SK-N-DZ (cell line): ENCODE measurements at regions not wholly inside any gene's neighbourhood (a gene's known extent, or its start where the extent isn't known, plus 50 kb on each side); places are given as distances from the start of the nearest gene placed in this dataset.
"Not testable (repeated sequence)": the region's sequence is repeated elsewhere in the genome, so short reads cannot be mapped to it uniquely, and the experiment has no call there.

Source experiments
- DNase-seq: peaks from one replicate; pipeline ENCODE4 v3.0.0-alpha.2; 2015; ENCODE audit warnings: low spot score

DNA sequence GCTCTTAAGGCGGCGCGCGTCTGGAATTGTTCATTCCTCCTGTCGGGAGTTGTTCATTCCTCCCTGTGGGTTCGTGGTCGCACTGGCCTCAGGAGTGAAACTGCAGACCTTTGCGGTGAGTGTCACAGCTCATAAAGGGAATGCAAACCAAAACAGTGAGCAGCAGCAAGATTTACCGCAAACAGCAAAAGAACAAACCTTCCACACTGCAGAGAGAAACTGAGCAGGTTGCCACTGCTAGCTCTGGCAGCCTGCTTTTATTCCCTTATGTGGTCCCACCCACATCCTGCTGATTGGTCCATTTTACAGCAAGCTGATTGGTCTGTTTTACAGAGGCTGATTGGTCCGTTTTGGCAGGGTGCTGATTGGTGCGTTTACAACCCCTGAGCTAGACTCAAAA is 1365.3 kb upstream of the WWC1 start:
- no peak for DNase-seq

DNA sequence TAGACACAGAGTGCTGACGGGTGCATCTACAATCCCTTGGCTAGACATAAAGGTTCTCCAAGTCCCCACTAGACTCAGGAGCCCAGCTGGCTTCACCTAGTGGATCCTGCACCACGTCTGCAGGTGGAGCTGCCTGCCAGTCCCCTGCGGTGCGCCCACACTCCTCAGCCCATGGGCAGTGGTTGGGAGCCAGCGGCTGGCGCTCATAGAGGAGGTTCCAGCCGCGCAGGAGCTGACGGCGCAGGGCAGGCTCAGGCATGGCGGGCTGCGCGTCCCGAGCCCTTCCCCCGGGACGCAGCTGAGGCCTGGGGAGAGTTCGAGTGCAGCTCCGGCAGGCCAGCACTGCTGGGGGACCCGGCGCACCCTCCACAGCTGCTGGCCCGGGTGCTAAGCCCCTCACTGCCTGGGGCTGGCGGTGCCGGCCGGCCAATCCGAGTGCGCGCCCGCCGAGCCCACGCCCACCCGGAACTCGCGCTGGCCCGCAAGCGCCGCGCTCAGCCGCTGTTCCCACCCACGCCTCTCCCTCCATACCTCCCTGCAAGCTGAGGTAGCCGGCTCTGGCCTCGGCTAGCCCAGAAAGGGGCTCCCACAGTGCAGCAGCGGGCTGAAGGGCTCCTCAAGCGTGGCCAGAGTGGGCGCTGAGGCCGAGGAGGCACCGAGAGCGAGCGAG is 1364.5 kb upstream of the WWC1 start:
- not testable (repeated sequence) for DNase-seq

DNA sequence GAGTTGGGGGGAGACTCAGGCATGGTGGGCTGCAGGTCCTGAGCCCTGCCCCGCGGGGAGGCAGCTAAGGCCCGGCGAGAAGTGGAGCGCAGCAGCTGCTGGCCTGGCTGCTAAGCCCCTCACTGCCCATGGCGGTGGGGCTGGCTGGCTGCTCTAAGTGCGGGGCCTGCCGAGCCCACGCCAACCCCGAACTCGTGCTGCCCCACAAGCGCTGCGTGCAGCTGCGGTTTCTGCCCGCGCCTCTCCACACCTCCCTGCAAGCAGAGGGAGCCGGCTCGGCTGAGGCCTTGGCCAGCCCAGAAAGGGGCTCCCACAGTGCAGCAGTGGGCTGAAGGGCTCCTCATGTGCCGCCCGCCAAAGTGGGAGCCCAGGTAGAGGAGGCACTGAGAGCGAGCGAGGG is 1355.1 kb upstream of the WWC1 start:
- DNase-seq: no peak

DNA sequence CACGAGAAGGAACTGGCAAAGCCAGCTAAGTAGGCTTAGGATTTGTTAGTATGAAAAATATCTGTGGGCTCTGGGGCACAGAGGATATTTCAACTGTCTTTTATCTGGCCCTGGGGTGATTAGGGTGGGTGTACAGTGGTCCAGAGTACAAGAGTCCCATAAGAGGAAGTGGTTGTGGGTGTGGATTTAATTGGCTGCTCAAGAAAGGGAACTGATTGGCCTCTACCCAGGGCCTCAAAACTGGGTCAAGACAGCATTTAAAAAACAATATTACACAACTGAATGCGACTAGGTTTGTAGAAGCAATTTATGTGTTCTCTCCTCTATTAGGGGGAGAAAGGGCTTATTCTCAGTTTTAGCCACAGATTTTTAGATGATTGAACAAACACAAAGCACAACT is 1353.4 kb upstream of the WWC1 start:
- DNase-seq: no peak

DNA sequence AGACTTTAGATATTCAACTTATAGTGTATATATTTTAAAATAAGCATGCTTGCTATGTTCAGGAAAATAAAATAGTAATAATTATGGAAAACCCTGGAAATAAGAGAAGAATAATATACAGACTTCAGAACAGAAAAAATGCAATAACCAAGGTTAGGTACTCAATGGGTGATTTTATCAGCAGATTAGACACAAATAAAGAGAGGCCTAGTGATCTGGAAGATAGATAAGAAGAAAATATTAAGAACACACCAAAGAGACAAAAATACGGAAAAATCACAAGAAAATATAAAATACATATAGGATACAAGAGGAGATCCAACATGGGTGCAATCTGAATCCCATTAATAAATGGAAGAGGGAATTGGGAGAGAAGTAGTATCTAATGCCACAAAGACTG is 1348.5 kb upstream of the WWC1 start:
- no peak for DNase-seq

DNA sequence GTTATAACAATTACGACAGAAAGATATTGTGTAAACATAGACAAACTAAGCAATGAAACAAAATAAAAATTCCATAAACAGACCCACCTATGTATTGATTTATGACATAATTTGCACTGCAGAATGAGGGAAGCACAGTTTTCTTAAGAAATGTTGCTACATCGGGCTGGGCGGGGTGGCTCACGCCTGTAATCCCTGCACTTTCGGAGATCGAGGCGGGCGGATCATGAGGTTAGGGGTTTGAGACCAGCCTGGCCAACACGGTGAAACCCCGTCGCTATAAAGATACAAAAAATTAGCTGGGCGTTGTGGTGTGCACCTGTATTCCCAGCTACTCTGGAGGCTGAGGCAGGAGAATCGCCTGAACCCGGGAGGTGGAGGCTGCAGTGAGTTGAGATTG is 1344.4 kb upstream of the WWC1 start:
- DNase-seq: no peak

DNA sequence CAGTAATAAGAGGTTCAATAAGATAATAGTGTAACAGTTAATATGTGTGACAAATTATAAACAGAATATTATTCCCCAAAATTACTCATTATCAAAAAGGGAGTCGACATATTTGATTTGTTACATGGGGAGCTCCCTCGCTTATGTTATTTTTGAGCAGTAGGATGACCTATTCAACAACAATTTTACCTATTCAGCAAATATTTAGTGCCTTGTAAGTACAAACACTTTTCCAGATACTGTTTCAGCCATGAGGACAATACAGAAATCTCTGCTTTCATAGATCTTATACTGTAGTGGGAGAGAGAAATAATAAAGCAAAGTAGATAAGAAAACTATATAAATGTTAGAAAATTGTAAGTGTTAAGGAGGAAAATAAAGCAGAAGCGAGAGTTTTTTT is 1342.8 kb upstream of the WWC1 start:
- DNase-seq: no peak

DNA sequence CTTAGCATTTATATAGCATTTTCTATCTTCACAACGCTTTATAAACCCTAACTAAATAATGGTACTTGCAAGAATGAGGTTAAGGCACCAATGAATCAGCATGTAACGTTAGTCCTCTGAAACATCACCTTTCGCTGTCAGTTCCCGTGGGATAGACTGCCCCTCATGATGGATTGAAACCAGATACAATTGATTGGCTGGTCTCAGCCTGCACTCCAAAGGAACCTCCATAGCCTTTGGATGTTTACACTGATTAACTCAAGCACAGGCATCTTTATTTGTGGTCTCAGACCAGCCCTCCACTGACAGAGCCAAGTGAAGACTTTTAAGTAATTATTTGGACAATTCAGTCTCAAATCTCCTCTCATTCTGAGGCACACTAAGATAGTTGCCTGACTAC is 1339.4 kb upstream of the WWC1 start:
- peak; percentile 9 for DNase-seq

DNA sequence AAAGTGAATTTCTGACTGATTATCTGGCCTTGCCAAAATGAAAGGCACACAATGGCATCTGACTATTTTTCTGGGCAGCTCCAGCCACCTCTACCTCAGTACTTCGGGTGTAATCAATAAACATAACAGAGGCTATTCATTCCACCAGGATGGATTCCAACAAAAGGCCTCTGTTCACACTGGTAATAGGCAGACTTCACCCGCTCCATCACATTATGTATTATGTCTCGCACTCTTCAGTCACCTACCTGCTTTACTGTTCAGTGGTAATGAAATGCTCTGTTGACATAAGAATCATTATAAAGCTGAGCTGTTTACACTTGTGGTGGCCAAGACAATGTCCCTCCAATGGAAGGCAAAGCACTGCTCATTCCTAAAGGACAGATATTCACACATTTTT is 1333.7 kb upstream of the WWC1 start:
- DNase-seq: no peak

DNA sequence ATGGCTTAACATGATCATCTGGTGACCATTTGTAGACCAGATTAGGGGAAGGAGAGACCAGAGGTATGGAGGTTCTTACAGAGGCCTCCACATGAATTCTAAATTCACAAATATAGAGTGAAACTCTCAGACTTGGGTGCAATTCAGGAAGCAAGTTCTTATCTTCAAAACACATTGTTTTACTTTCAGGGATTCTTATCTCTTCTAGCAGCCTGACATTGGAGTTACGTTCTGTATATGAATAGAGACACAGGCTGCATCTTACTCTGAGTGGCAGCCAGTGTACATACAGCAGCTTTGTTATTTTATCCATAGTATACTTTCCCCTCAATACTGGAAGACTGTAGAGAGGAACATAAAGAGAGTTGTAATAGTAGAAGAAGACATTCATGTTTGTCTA is 1331.7 kb upstream of the WWC1 start:
- no peak for DNase-seq

DNA sequence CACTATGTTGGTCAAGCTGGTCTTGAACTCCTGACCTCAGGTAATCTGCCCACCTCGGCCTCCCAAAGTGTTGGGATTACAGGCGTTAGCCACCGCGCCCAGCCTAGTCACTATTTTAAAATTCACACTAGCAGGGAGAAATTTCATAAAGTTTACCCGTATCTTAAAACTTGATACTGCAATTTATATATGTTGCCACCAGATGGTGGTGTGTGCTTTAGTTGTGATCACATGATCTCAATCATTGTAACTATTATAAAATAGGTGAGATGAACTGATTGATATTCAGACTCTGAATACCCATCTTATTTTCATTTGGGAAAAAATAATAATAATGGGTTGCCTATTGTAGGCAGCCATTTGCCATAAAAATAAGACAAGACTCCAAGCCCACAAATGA is 1330.4 kb upstream of the WWC1 start:
- no peak for DNase-seq

DNA sequence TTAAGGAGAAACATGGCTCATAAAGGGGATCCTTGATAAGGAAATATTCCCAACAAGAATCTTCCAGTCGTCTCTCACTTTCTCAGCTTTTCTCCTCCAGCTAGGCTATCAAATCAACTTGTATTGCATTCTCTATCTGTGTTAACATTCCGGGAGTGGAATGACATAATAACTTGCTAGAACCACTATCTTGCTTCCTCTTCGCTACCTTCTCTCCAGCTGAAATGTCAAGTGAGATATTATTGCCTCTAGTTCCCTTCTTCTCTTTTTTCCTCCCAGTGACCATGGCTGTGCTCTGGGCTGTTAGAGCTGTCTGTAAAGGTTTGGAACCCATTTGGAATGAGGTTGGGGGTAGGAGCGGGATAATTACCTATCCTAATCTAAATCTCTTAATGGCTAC is 1329.5 kb upstream of the WWC1 start:
- DNase-seq: no peak

DNA sequence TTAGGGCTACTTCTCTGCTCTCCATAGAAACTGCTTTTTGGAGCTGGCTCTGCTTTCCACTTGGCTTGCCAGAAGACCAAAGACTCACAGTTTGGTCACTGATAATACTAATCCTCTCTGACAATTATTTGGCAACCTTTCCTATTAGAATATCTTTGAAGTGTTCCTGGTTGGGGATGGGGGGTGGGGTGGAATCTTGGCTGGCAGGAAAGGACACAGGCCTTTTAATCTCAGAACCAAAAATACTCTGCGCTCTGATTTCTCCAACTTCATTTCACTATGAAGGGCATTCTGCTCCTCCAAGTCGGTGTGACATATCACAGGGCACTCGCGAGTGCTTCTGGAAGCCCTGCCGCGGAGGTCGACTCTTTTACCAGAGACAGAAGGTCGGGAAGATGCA is 1329.0 kb upstream of the WWC1 start:
- DNase-seq: no peak

DNA sequence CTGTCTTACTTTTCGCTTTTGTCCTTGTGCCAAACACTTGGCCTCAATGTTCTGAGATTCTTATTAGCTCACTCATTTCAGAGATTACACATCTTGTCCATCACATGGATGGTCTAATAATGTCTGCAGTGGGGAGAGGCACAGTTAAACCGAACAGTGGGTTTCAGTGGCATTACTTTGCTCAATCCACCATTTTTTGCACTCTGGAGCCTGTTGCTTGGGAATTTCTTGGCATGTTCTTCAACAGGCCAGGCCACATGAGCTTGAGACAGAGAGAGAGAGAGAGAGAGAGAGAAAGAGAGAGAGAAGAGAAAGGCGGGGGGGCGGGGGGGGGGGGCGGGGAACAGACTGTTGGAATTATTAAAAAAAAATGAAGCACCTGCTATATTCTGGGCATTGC is 1327.8 kb upstream of the WWC1 start:
- DNase-seq: no peak

DNA sequence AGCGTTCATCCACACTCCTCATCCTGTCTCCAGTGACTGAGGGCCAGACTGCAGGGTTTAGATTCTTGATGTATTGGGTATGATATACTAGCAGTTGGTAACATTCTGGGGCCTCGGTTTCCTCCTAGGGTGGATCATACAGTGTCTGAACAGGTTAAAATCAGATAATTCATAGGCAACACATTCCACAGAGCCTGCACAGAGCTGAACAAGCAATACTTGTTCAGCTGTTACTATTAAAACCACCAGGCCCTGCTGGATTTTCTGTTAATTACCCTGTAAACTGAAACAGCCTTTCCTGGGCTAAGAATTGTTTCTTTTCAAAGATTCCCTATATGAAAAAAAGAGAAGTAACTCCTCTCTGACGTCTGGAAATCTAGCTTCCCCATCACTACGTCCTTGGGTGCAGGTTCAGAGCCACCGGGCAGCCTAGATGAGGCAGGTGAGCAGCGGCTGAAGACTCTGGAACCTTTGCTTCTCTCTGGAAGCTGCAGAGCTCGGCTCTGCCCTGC is 1313.5 kb upstream of the WWC1 start:
- no peak for DNase-seq

DNA sequence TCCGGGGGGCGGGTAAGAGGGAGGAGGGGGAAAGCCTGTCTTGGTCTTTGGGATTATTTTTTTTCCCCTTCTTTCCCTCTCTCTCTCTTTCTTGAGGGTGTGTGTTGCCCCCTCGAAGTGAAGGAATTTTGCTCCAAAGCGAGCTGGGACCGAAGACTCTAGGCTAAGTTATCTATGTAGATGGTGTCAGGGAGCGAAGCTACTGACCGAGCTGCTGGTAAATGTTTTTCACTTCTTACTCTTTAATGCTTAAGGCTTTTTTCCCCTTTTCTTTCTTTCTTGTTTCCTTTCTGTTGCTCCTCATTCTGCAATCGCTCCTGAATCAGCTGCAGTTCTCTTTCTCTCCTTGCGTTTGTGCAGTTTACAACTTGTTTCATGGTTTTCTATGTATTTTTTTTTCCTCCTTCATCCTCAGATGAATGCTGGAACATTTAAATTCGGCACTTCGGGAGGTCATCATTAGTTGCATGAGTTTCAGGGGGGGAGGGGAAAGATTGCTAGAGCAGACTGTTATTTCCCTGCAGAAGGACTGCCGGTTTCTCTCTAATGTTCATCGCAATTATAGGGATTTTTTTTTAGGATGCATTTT is 1312.0 kb upstream of the WWC1 start:
- DNase-seq: peak; percentile 4

DNA sequence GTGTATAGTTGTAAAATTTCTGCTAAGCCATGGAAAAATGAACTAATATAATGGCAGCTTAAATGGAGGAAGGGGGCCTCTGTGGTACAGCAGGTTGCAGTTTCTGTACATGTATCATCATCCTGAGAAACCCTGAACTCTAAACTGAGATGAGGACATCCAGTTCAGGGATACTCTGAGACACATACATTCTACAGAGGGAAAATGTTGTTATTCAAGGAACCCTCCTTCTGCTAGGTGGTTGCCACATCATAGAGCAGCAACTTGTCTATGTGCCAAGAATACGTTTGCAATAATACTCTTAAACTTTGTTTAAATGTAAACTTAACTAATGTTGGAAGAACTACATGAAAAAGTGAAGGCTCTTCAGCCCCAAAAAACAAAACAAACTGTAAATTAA is 1310.8 kb upstream of the WWC1 start:
- DNase-seq: no peak

DNA sequence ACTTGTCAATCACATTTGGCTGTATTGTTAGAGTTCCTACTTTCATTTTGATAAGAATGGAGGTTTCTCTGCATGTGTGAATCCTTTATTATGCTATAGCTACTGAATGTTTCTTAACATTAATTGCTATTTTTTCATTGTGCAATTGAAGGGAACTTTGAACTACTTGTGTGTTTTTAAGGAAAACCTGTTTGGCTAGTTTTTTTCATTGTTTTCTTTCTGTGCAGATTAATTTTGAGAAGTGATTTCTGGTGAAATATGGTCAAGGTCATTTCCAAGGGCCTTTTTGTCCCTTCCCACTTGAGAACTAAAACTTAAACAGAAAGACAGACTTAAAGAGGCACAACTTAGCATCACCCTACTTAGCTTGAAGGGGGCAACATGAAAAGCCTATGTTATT is 1309.2 kb upstream of the WWC1 start:
- DNase-seq: no peak

DNA sequence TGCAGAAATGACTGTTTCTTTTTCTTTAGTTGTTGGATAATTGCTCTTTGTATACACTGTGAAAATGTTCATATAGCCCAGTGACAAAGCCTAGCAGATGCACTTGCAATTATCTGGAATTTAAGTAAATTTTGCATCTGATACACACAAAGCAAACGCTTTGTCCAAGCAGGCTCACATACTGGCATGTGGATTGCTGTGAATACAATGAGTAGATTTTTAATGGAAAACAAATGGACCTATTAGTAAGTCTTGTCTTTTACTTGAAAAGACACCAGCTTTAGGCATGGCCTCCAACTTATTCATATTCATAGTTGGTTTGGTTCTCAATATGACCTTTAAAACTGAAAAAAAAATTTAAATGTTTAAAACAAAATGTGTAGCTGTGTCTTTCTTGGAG is 1299.8 kb upstream of the WWC1 start:
- no peak for DNase-seq

DNA sequence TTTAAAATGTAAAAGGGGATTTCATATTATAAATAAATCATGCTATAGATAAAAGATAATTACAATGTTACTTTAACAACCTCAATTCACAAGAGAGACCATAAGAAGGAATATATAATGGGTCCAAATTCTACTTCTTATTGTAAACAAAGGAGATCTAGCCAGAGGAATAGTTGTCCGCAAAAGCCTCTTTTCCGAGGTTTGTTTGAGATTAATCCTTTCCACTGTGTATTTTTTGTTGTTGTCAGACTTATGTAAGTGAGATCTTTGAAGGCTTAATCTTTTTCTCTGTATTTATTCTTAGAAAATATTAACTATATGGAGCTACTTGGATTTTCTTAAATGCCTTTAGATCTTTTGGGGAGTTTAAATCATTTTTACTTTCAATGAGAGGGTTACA is 1299.3 kb upstream of the WWC1 start:
- DNase-seq: no peak

DNA sequence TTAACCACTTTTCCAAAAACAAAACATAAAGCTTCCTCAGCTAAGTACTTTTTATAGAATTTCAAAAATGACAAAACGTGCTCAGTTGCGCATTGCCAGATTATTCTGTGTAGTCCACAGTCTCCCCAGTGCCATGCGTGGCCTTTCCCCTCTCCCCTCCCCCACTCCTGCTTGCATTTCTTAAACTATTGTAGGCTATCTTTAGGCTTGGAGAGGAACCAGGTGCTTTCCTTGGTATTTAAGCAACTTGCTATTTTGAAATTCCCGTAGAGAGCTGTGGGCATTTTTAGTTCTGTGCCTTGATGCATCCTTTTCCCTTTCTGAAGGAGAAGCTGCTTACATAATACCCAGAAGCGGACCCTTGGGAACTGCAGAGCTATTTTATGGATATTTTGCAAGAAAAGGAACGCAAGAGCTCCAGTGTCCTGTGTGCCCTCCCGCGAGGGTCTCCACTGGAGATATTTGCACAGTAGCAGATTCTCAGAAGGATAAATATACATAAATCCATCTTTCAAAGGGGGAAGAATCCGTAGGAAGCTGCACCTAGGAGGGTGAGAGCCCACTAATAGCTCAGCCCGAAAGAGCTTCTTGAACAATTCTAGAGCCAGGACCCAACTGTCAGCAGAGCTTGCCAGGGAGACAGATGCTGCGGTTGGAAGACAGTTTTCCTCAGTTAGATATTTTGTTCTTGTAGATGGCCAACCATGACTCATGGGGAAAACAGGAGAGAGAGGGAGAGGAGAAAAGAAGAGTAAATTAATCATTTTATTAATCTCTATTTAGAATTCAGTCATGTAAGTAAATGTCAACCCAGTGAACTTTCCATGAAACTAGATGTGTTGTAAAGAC is 1298.3 kb upstream of the WWC1 start:
- DNase-seq: no peak

DNA sequence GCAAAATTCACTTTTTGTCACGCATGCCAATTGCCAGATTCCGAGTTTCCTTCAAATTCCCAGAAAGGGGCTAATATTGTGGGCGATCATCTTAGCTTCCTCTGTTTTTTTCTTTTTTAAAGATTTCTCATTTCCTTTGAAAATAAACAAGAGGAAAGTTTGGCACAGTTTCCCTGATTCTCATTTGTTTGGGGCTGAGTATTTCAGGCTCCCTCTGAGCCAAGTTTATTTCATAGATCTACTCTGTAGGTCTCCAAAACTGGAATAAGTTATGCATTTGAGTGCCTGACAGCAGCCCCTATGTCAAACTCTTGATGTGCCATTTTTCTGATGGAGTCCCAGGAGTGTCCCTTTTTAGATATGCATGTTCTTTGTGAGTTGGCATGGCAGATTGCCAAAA is 1297.2 kb upstream of the WWC1 start:
- DNase-seq: no peak

DNA sequence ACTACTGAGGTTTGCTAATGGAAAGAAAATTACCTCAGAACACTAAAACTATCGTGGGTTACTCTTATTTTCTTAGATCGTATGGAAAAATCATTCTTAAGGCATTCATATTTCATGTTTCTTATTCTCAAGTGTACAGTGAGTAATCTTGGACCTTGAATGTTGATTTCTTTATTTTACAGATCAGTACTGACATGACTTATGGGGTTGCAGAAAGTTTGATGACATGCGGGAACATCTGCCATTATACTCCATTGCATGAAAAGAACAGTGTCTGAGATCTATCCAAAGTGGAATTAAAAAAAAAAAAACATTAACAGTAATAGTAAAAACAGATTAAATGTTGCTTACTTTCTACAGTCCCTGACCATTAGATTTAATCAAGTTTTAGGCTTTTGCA is 1290.2 kb upstream of the WWC1 start:
- no peak for DNase-seq
